Neural cell (in vitro differentiated cells): ENCODE measurements at regions not wholly inside any gene's neighbourhood (a gene's known extent, or its start where the extent isn't known, plus 50 kb on each side); places are given as distances from the start of the nearest gene placed in this dataset.

Experiments
- H2AFZ ChIP-seq: fragments of 200-600, 300-800 bp; sonication (generic), shearing (Covaris generic); 2 replicates; pipeline ENCODE4 v1.6.0; 2014; ENCODE audit warnings: low read depth, mild to moderate bottlenecking, antibody characterized with exemption, low read length, moderate library complexity
- H3F3A ChIP-seq: fragments of 200-600 bp; shearing (Covaris generic); 2 replicates; pipeline ENCODE4 v1.6.1; 2016; ENCODE audit warnings: mild to moderate bottlenecking, moderate library complexity, mixed read lengths, antibody characterized with exemption, low read length; ENCODE audit not compliant: insufficient read depth, poor library complexity, severe bottlenecking
- H3K27ac ChIP-seq: fragments of 200-600, 300-800 bp; sonication (generic), shearing (Covaris generic); 2 replicates; pipeline ENCODE4 v1.5.1; 2014; ENCODE audit warnings: mild to moderate bottlenecking, low read length, moderate library complexity
- H3K27me3 ChIP-seq: fragments of 300-800, 200-600 bp; sonication (generic), shearing (Covaris generic); 2 replicates; pipeline ENCODE4 v1.6.0; 2014; ENCODE audit warnings: mild to moderate bottlenecking, low read depth, low read length, moderate library complexity; ENCODE audit not compliant: insufficient read depth
- H3K36me3 ChIP-seq: fragments of 300-800, 200-600 bp; sonication (generic), shearing (Covaris generic); 2 replicates; pipeline ENCODE4 v1.5.1; 2014; ENCODE audit warnings: mild to moderate bottlenecking, antibody characterized with exemption, low read length, moderate library complexity; ENCODE audit not compliant: insufficient read depth
- H3K4me2 ChIP-seq: fragments of 300-800, 200-600 bp; sonication (generic), shearing (Covaris generic); 2 replicates; pipeline ENCODE4 v1.6.0; 2014; ENCODE audit warnings: mild to moderate bottlenecking, low read length
- H3K4me3 ChIP-seq: fragments of 300-800, 200-600 bp; sonication (generic), shearing (Covaris generic); 2 replicates; pipeline ENCODE4 v1.5.1; 2014; ENCODE audit warnings: mild to moderate bottlenecking, low read length, moderate library complexity
- H3K79me2 ChIP-seq: fragments of 200-600 bp; shearing (Covaris generic); replicated peaks from 2 replicates; pipeline ENCODE4 v1.6.0; 2014; ENCODE audit warnings: mild to moderate bottlenecking, low read length, moderate library complexity; ENCODE audit not compliant: insufficient read depth
- H3K9ac ChIP-seq: fragments of 300-800, 200-600 bp; sonication (generic), shearing (Covaris generic); 2 replicates; pipeline ENCODE4 v1.6.1; 2016; ENCODE audit warnings: mild to moderate bottlenecking, low read length, mixed read lengths
- H3K9me2 ChIP-seq: fragments of 200-600 bp; shearing (Covaris generic); 2 replicates; pipeline ENCODE4 v1.6.1; 2016; ENCODE audit warnings: mild to moderate bottlenecking, low read length, mixed read lengths; ENCODE audit not compliant: insufficient read depth
- H3K9me3 ChIP-seq: fragments of 200-600, 300-800 bp; sonication (generic), shearing (Covaris generic); 2 replicates; pipeline ENCODE4 v1.6.1; 2016; ENCODE audit warnings: mild to moderate bottlenecking, mixed run types, low read length, moderate library complexity, mixed read lengths
- H4K20me1 ChIP-seq: fragments of 200-600 bp; shearing (Covaris generic); 2 replicates; pipeline ENCODE4 v1.6.1; 2016; ENCODE audit warnings: mild to moderate bottlenecking, mixed run types; ENCODE audit not compliant: insufficient read depth
- CTCF ChIP-seq: fragments of 450-650 bp; IDR thresholded peaks from 2 replicates; pipeline ENCODE4 v1.5.1; 2014; ENCODE audit warnings: antibody characterized with exemption, mild to moderate bottlenecking, moderate library complexity; ENCODE audit not compliant: poor library complexity, severe bottlenecking
- EP300 ChIP-seq: fragments of 450-650 bp; conservative IDR thresholded peaks from 2 replicates; pipeline ENCODE4 v1.6.1; 2014; ENCODE audit warnings: antibody characterized with exemption, mild to moderate bottlenecking, moderate library complexity; ENCODE audit not compliant: poor library complexity, severe bottlenecking
- EZH2 ChIP-seq: fragments of 200-600, 300-800 bp; shearing (Covaris generic), sonication (generic); IDR thresholded peaks from 2 replicates; pipeline ENCODE4 v1.6.1; 2014; ENCODE audit warnings: antibody characterized with exemption, low read length, borderline replicate concordance, mild to moderate bottlenecking; ENCODE audit not compliant: insufficient read depth, poor library complexity, severe bottlenecking
- MXI1 ChIP-seq: fragments of 450-650 bp; conservative IDR thresholded peaks from 2 replicates; pipeline ENCODE4 v1.6.1; 2014; ENCODE audit warnings: antibody characterized with exemption, mild to moderate bottlenecking; ENCODE audit not compliant: poor library complexity, severe bottlenecking
- POLR2AphosphoS5 ChIP-seq: IDR thresholded peaks from 2 replicates; pipeline ENCODE4 v1.6.1; 2012
- RAD21 ChIP-seq: fragments of 450-650 bp; conservative IDR thresholded peaks from 2 replicates; pipeline ENCODE4 v1.6.1; 2014; ENCODE audit warnings: antibody characterized with exemption, mild to moderate bottlenecking, moderate library complexity
- REST ChIP-seq: IDR thresholded peaks from 2 replicates; pipeline ENCODE4 v1.6.1; 2012; ENCODE audit warnings: borderline replicate concordance
- SMC3 ChIP-seq: fragments of 450-650 bp; conservative IDR thresholded peaks from 2 replicates; pipeline ENCODE4 v1.6.1; 2014; ENCODE audit warnings: antibody characterized with exemption, mild to moderate bottlenecking, moderate library complexity; ENCODE audit not compliant: poor library complexity
- TAF1 ChIP-seq: IDR thresholded peaks from 2 replicates; pipeline ENCODE4 v1.6.1; 2012; ENCODE audit warnings: low read depth

- H3K79me2 ChIP-seq = no peaks in the 10 kb centered on the region
- no peak overlapping the region for H2AFZ ChIP-seq
- no peaks in the 10 kb centered on the region for H3F3A ChIP-seq
- no peaks in the 10 kb centered on the region for H3K36me3 ChIP-seq
- no peak for TF ChIP-seq MXI1
- no peak for TF ChIP-seq POLR2AphosphoS5
- TF ChIP-seq TAF1 = no peak
- no peaks in the 10 kb centered on the region for H3K9me3 ChIP-seq
- H3K27me3 ChIP-seq = no peaks in the 10 kb centered on the region
- H3K4me2 ChIP-seq = no peak overlapping the region
- no peak overlapping the region for H3K4me3 ChIP-seq
- H3K27ac ChIP-seq = no peak overlapping the region
- no peaks in the 10 kb centered on the region for H4K20me1 ChIP-seq
- no peak overlapping the region for H3K9ac ChIP-seq
- H3K9me2 ChIP-seq = no peaks in the 10 kb centered on the region
These were observed 57.4 kb downstream of the ZNF503 start for GRCh38 chr10:75344170-75344569.

- Histone ChIP-seq H3K9me2 (no peaks in the 10 kb centered on the region), H3K9me3 (no peaks in the 10 kb centered on the region), H3K27ac (no peak overlapping the region), H3K36me3 (no peaks in the 10 kb centered on the region), H3F3A (no peaks in the 10 kb centered on the region), H4K20me1 (no peaks in the 10 kb centered on the region), H2AFZ (no peak overlapping the region), H3K4me3 (no peak overlapping the region), H3K27me3 (no peaks in the 10 kb centered on the region), H3K4me2 (no peak overlapping the region), H3K9ac (no peak overlapping the region), H3K79me2 (no peaks in the 10 kb centered on the region)
- TF ChIP-seq SMC3 = no peak
- TF ChIP-seq POLR2AphosphoS5 = no peak
- no peak for TF ChIP-seq TAF1
- TF ChIP-seq RAD21 = no peak
- TF ChIP-seq REST = no peak
- no peak for TF ChIP-seq CTCF
- no peak for TF ChIP-seq EP300
- no peak for TF ChIP-seq MXI1
- TF ChIP-seq EZH2 = no peak
These were observed 59.2 kb downstream of the ZNF503 start for GRCh38 chr10:75342397-75342796.

GRCh38 chr10:75335983-75336382, 65.6 kb downstream of the ZNF503 start:
- H2AFZ ChIP-seq = no peak overlapping the region
- no peaks in the 10 kb centered on the region for H3K36me3 ChIP-seq
- H3K79me2 ChIP-seq = no peaks in the 10 kb centered on the region
- TF ChIP-seq TAF1 (no peak), CTCF (no peak), REST (no peak), SMC3 (no peak), POLR2AphosphoS5 (no peak), RAD21 (no peak), MXI1 (no peak), EP300 (no peak), EZH2 (no peak)
- no peak overlapping the region for H3K4me3 ChIP-seq
- H3K4me2 ChIP-seq = no peak overlapping the region
- H3K9me2 ChIP-seq = no peaks in the 10 kb centered on the region
- H3K9me3 ChIP-seq = no peaks in the 10 kb centered on the region
- no peaks in the 10 kb centered on the region for H3K27me3 ChIP-seq
- H3F3A ChIP-seq = no peaks in the 10 kb centered on the region
- no peak overlapping the region for H3K27ac ChIP-seq
- H3K9ac ChIP-seq = no peak overlapping the region
- H4K20me1 ChIP-seq = no peaks in the 10 kb centered on the region
